OCI-LY3 (cell line): ENCODE measurements at regions not wholly inside any gene's neighbourhood (a gene's known extent, or its start where the extent isn't known, plus 50 kb on each side); places are given as distances from the start of the nearest gene placed in this dataset.

Experiments used
- EZH2phosphoT487 ChIP-seq: fragments of 200-600 bp; shearing (Covaris generic); IDR thresholded peaks from 2 replicates; pipeline ENCODE4 v1.6.1; 2018; ENCODE audit warnings: antibody characterized with exemption, mixed run types, low read depth
- TF ChIP-seq, protein P1 (sequence below): fragments of 200-600, 300-600 bp; sonication (generic); IDR thresholded peaks from 2 replicates; pipeline ENCODE4 v1.5.1; 2014; ENCODE audit warnings: antibody characterized with exemption, low read length, low read depth

DNA sequence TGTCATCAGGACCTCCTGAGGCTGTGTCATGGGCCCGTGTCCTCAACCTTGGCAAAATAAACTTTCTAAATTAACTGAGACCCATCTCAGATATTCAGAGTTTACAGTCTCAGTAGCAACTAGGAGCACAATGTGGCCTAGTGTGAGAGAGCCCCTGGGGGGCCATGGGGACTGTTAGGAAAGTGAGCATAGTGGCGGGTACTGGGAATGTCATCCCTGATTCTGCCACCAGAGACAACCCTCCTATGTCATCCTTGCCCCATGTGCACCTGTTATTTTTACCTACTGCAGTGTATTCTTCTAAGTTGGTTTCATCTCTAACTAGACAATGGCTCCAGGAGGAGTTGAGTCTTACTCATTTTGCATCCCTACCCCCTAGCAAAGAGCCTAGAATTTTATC lies 78.6 kb downstream of the CCDC71L start:
- TF ChIP-seq, protein P1, sequence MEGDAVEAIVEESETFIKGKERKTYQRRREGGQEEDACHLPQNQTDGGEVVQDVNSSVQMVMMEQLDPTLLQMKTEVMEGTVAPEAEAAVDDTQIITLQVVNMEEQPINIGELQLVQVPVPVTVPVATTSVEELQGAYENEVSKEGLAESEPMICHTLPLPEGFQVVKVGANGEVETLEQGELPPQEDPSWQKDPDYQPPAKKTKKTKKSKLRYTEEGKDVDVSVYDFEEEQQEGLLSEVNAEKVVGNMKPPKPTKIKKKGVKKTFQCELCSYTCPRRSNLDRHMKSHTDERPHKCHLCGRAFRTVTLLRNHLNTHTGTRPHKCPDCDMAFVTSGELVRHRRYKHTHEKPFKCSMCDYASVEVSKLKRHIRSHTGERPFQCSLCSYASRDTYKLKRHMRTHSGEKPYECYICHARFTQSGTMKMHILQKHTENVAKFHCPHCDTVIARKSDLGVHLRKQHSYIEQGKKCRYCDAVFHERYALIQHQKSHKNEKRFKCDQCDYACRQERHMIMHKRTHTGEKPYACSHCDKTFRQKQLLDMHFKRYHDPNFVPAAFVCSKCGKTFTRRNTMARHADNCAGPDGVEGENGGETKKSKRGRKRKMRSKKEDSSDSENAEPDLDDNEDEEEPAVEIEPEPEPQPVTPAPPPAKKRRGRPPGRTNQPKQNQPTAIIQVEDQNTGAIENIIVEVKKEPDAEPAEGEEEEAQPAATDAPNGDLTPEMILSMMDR: no peak
- TF ChIP-seq EZH2phosphoT487: no peak
